IgD-negative memory B cell (primary cell): ENCODE measurements at regions not wholly inside any gene's neighbourhood (a gene's known extent, or its start where the extent isn't known, plus 50 kb on each side); places are given as distances from the start of the nearest gene placed in this dataset.

ENCODE experiments used
- H3K27ac Mint-ChIP-seq, 3 donors: one replicate each; pipeline ENCODE4 v1.8.0; 2020 to 2022; ENCODE audit warnings: mild to moderate bottlenecking in 3 of 3, mixed read lengths in 3 of 3, moderate library complexity in 1 of 3
- H3K27me3 Mint-ChIP-seq: one replicate; pipeline ENCODE4 v1.8.0; 2021; ENCODE audit warnings: mixed read lengths
- H3K36me3 Mint-ChIP-seq: one replicate; pipeline ENCODE4 v1.8.0; 2020; ENCODE audit warnings: mild to moderate bottlenecking, mixed read lengths
- H3K4me1 Mint-ChIP-seq, 3 donors: one replicate each; pipeline ENCODE4 v1.8.0; 2020 to 2022; ENCODE audit warnings: mixed read lengths in 3 of 3, mild to moderate bottlenecking in 1 of 3
- H3K4me3 Mint-ChIP-seq, 4 donors: one replicate each; pipeline ENCODE4 v1.8.0; 2020 to 2022; ENCODE audit warnings: mild to moderate bottlenecking in 4 of 4, mixed read lengths in 4 of 4, moderate library complexity in 3 of 4
- H3K9me3 Mint-ChIP-seq, 3 donors: one replicate each; pipeline ENCODE4 v1.8.0; 2020 to 2021; ENCODE audit warnings: mixed read lengths in 3 of 3, mild to moderate bottlenecking in 1 of 3

GRCh38 chr18:29664278-29665036 lies 1378.1 kb downstream of the DSC3 start:
- peaks cover 0 to 4% (median 0%) of the 10 kb centered on the region in 3 donors for H3K9me3 Mint-ChIP-seq
- H3K4me3 Mint-ChIP-seq, result no peak overlapping the region
- no peaks in the 10 kb centered on the region for H3K27me3 Mint-ChIP-seq
- H3K27ac Mint-ChIP-seq, result no peak overlapping the region
- no peaks in the 10 kb centered on the region for H3K36me3 Mint-ChIP-seq
- H3K4me1 Mint-ChIP-seq, result no peaks in the 10 kb centered on the region

GRCh38 chr18:29661924-29662323 lies 1380.6 kb downstream of the DSC3 start:
- H3K36me3 Mint-ChIP-seq, result no peaks in the 10 kb centered on the region
- H3K9me3 Mint-ChIP-seq, result peaks cover 0 to 4% (median 0%) of the 10 kb centered on the region in 3 donors
- no peaks in the 10 kb centered on the region for H3K27me3 Mint-ChIP-seq
- no peak overlapping the region for H3K27ac Mint-ChIP-seq
- H3K4me1 Mint-ChIP-seq, result no peaks in the 10 kb centered on the region
- no peak overlapping the region for H3K4me3 Mint-ChIP-seq

- H3K9me3 Mint-ChIP-seq, result peaks cover 0 to 4% (median 0%) of the 10 kb centered on the region in 3 donors
- H3K4me3 Mint-ChIP-seq, result no peak overlapping the region
- H3K27ac Mint-ChIP-seq, result no peak overlapping the region
- H3K27me3 Mint-ChIP-seq, result no peaks in the 10 kb centered on the region
- H3K36me3 Mint-ChIP-seq, result no peaks in the 10 kb centered on the region
- peaks cover 0 to 1% (median 0%) of the 10 kb centered on the region in 3 donors for H3K4me1 Mint-ChIP-seq
Observed at GRCh38 chr18:29660777-29661176, 1381.8 kb downstream of the DSC3 start.

- Mint-ChIP-seq H3K4me1 (peaks cover 0 to 1% (median 0%) of the 10 kb centered on the region in 3 donors), H3K9me3 (peaks cover 1 to 3% (median 1%) of the 10 kb centered on the region in 3 donors), H3K36me3 (no peaks in the 10 kb centered on the region), H3K27me3 (no peaks in the 10 kb centered on the region), H3K27ac (no peak overlapping the region), H3K4me3 (no peak overlapping the region)
Observed at GRCh38 chr18:29653671-29654215, 1388.8 kb downstream of the DSC3 start.

- Mint-ChIP-seq H3K36me3 (no peaks in the 10 kb centered on the region), H3K27ac (no peak overlapping the region), H3K27me3 (no peaks in the 10 kb centered on the region), H3K4me1 (peaks cover 0 to 1% (median 0%) of the 10 kb centered on the region in 3 donors), H3K4me3 (no peak overlapping the region), H3K9me3 (peaks cover 1 to 3% (median 1%) of the 10 kb centered on the region in 3 donors)
Observed at GRCh38 chr18:29652797-29653196, 1389.7 kb downstream of the DSC3 start.

DNA sequence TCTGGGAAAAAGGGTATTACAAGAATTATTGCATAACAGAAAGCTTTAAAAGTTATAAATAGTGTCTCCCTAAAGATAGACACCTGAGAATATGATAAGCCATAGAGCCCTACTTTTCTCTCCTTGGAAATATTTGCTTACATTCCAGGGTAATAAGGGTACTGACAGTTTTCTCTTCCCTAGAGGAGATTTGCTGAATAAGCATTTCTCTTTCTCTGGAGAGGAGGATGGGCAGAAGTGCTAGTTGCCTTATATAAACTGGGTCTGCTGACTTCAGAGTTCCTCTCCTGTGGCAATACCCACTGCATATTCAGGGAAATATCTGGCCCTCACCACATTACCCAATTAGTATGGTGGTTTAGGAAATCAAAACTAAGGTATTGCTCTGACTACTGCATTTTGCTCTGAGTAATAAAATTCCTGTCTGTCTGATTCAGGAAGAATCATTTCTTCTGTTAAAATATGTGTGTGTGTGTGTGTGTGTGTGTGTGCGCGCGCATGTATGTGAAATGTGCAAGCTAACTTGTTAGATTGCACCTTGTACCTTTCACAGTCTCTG lies 1391.3 kb downstream of the DSC3 start:
- H3K27ac Mint-ChIP-seq, result no peak overlapping the region
- H3K9me3 Mint-ChIP-seq, result peaks cover 1 to 4% (median 3%) of the 10 kb centered on the region in 3 donors
- H3K4me1 Mint-ChIP-seq, result peaks cover 0 to 1% (median 0%) of the 10 kb centered on the region in 3 donors
- H3K4me3 Mint-ChIP-seq, result no peak overlapping the region
- no peaks in the 10 kb centered on the region for H3K36me3 Mint-ChIP-seq
- H3K27me3 Mint-ChIP-seq, result no peaks in the 10 kb centered on the region

DNA sequence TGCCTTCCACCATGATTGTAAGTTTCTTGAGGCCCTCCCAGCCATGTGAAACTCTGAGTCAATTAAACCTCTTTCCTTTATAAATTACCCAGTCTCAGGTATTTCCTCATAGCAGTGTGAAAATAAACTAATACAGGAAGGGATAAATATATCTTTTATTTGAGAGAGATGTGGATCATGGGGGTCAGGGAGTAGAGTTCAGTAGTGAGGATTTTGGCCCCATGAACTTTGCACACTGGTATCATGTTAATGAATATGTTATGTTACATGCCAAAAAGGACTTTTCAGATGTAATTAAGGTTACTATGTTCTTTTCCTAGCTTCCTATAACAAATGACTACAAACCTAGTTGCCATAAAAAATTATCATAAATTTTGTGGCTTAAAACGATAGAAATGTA lies 1393.7 kb downstream of the DSC3 start:
- no peak overlapping the region for H3K4me3 Mint-ChIP-seq
- no peaks in the 10 kb centered on the region for H3K36me3 Mint-ChIP-seq
- H3K9me3 Mint-ChIP-seq, result peaks cover 1 to 3% (median 2%) of the 10 kb centered on the region in 3 donors
- H3K4me1 Mint-ChIP-seq, result no peaks in the 10 kb centered on the region
- no peaks in the 10 kb centered on the region for H3K27me3 Mint-ChIP-seq
- H3K27ac Mint-ChIP-seq, result no peak overlapping the region

DNA sequence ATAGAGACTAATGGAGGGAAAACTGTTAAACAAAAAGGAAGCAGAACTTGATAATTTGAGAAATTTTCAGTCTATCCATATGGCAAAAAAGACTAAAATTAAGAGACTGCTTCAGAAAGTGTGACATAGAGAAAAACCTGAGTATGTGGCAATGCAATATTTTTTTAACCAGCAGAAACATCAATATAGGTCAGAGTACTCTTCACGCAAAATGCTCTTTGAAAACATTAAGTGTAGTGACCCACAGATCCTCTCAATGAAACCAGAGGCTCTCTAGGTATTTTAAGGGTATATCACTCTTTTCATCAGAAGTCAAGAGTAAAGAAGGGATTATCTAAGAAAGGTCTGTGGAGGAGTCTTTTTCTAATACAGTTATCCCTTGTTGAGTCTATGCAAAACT lies 1394.8 kb downstream of the DSC3 start:
- Mint-ChIP-seq H3K27me3 (no peaks in the 10 kb centered on the region), H3K9me3 (peaks cover 1 to 3% (median 2%) of the 10 kb centered on the region in 3 donors), H3K4me1 (no peaks in the 10 kb centered on the region), H3K4me3 (no peak overlapping the region), H3K27ac (no peak overlapping the region), H3K36me3 (no peaks in the 10 kb centered on the region)

DNA sequence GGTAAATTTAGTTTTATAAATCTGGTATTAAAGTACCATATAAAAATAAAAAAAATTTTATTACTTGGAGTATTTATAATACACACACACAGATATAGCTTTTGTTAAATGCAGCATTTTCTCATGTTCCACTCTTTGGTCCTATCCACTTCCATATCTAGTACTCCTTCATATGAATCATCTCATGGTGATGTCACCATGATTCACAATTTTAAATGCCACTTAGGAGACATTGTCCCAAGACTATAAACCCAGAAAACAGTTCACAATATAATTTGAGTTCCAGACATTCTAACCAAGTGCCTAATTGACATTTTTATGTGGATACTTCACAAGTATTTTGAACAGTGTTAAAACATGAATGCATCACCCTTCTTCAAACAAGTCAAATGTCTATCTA lies 1398.3 kb downstream of the DSC3 start:
- Mint-ChIP-seq H3K4me3 (no peak overlapping the region), H3K27ac (no peak overlapping the region), H3K9me3 (peaks cover 0 to 6% (median 3%) of the 10 kb centered on the region in 3 donors), H3K4me1 (no peaks in the 10 kb centered on the region), H3K36me3 (no peaks in the 10 kb centered on the region), H3K27me3 (no peaks in the 10 kb centered on the region)

DNA sequence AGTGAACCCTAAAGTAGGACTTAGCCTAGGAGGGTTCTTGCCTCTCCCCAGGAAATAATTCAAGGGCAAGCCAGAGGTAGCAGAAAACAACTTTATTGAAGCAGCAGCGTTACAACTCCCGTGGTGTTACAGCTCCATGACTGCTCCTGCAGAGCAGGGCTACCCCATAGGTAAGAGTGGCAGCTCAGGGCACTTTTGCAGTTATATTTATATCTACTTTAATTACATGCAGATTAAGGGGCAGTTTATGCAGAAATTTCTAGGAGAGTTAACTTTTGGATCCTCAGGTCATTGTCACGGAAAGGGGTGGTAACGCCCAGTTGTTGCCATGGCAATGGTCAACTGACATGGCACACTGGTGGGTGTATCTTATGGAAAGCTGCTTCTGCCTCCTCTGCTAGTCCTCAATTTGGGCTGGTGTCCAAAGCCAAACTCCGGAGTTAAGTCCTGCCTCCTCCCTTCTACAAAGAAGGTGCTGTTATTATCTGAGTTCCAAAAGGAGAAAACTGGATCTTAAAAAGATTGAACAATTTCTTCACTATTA lies 1413.0 kb downstream of the DSC3 start:
- H3K27ac Mint-ChIP-seq, result no peak overlapping the region
- H3K36me3 Mint-ChIP-seq, result no peaks in the 10 kb centered on the region
- H3K27me3 Mint-ChIP-seq, result no peaks in the 10 kb centered on the region
- peaks cover 1 to 7% (median 3%) of the 10 kb centered on the region in 3 donors for H3K9me3 Mint-ChIP-seq
- H3K4me3 Mint-ChIP-seq, result no peak overlapping the region
- H3K4me1 Mint-ChIP-seq, result no peaks in the 10 kb centered on the region

- Mint-ChIP-seq H3K9me3 (peaks cover 0 to 7% (median 2%) of the 10 kb centered on the region in 3 donors), H3K4me3 (no peak overlapping the region), H3K27me3 (no peaks in the 10 kb centered on the region), H3K27ac (no peak overlapping the region), H3K36me3 (no peaks in the 10 kb centered on the region), H3K4me1 (no peaks in the 10 kb centered on the region)
Observed at GRCh38 chr18:29626094-29626493, 1416.4 kb downstream of the DSC3 start.

DNA sequence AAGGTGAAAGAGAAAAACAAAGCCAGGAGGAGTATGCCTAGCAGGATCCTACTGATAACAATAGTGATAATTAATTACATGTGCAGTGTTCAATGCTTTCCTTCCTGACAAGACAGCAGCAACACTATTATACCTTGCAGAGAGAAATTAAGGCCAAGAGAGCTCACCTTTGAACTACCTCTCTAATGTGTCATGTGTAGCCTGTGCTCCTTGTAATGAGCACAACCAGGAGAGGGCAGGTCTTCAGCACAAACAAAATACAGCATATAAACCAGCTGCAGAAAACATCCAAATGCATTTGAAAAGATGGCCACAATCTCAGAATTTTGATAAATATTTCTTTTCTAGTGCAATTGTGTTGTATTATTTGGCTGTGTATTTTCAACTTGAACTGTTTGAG lies 1425.7 kb downstream of the DSC3 start:
- Mint-ChIP-seq H3K4me1 (no peaks in the 10 kb centered on the region), H3K27ac (no peak overlapping the region), H3K9me3 (peaks cover 0 to 6% (median 0%) of the 10 kb centered on the region in 3 donors), H3K4me3 (no peak overlapping the region), H3K27me3 (no peaks in the 10 kb centered on the region), H3K36me3 (no peaks in the 10 kb centered on the region)

DNA sequence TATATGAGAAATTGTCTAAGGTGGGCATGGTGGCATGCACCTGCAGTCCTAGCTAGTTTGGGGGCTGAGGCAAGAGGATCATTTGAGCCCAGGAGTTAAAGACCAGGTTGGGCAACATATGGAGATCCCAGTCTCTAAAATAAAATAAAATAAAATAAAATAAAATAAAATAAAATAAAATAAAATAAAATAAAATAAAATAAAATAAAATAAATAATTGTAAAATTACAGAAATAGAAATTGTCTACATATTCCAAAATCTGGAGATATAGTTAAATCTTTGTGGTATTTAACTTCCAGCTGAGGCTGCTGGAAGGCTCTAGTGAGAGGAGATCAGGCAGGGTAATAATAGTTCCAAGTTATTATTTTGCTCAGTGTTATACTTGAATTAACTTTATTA lies 1432.1 kb upstream of the CDH2 start:
- H3K4me1 Mint-ChIP-seq, result no peaks in the 10 kb centered on the region
- peaks cover 2 to 7% (median 5%) of the 10 kb centered on the region in 3 donors for H3K9me3 Mint-ChIP-seq
- H3K36me3 Mint-ChIP-seq, result no peaks in the 10 kb centered on the region

DNA sequence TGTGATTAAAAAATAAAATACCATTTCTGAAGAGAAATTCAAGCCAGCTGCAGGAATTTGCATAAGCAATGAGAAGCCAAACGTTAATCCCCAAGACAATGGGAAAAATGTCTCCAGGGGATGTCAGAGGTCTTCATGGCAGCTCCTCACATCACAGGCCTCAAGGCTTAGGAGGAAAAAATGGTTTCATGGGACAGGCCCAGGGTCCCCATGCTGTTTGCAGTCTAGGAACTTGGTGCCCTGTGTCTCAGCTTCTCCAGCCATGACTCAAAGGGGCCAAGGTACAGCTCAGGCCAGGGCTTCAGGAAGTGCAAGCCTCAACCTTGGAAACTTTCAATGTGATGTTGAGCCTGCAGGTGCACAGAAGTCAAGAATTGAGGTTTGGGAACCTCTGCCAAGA lies 1428.4 kb upstream of the CDH2 start:
- H3K9me3 Mint-ChIP-seq, result peaks cover 2 to 7% (median 6%) of the 10 kb centered on the region in 3 donors
- H3K36me3 Mint-ChIP-seq, result no peaks in the 10 kb centered on the region
- no peaks in the 10 kb centered on the region for H3K4me1 Mint-ChIP-seq
- no peak overlapping the region for H3K27ac Mint-ChIP-seq
- no peak overlapping the region for H3K4me3 Mint-ChIP-seq
- no peaks in the 10 kb centered on the region for H3K27me3 Mint-ChIP-seq

More for the DNA sequence above, 1432.1 kb upstream of the CDH2 start:
- Mint-ChIP-seq H3K27me3 (no peaks in the 10 kb centered on the region), H3K4me3 (no peak overlapping the region), H3K27ac (no peak overlapping the region)

- no peak overlapping the region for H3K4me3 Mint-ChIP-seq
- no peaks in the 10 kb centered on the region for H3K36me3 Mint-ChIP-seq
Observed at GRCh38 chr18:29596959-29597358, 1420.0 kb upstream of the CDH2 start.

More at GRCh38 chr18:29596959-29597358, 1420.0 kb upstream of the CDH2 start:
- Mint-ChIP-seq H3K27ac (no peak overlapping the region), H3K27me3 (no peaks in the 10 kb centered on the region), H3K4me1 (peaks cover 0 to 2% (median 0%) of the 10 kb centered on the region in 3 donors), H3K9me3 (peaks cover 0 to 8% (median 7%) of the 10 kb centered on the region in 3 donors)
